Endothelial cell of umbilical vein (primary cell): ENCODE measurements at regions not wholly inside any gene's neighbourhood (a gene's known extent, or its start where the extent isn't known, plus 50 kb on each side); places are given as distances from the start of the nearest gene placed in this dataset.

Experiments used
- BruUV-seq: library from RNA; stranded (reverse); fragments of 400-500 nt; replicated peaks from 2 replicates; lab custom pipeline; 2021; lab: Mats Ljungman, UMichigan
- CTCF ChIA-PET: fragments of 300-600, 350-600 bp; sonication (Branson Sonifier 250); formaldehyde crosslinking; loops from one replicate; lab custom pipeline; 2021; ENCODE audit warnings: antibody characterized with exemption, inconsistent platforms; lab: Charles Lee
- POLR2A ChIA-PET: fragments of 300-600, 350-600 bp; sonication (Branson Sonifier 250); formaldehyde crosslinking; loops from one replicate; lab custom pipeline; 2021; ENCODE audit warnings: antibody characterized with exemption, inconsistent platforms; lab: Charles Lee
- DNase-seq: peaks from one replicate; pipeline ENCODE4 v3.0.0-alpha.2; 2011; ENCODE audit warnings: low read depth, low spot score
- FAIRE-seq: peaks from 2 replicates; lab custom pipeline; 2011; peaks lifted over from hg19 to GRCh38; lab: Jason Lieb, UNC
- H2AFZ ChIP-seq: 2 replicates; pipeline ENCODE4 v1.6.0; 2012; ENCODE audit warnings: low read depth, low read length, control low read depth, inconsistent platforms
- H3K27ac ChIP-seq: 2 replicates; pipeline ENCODE4 v1.5.1; 2011; ENCODE audit warnings: low read depth, mild to moderate bottlenecking, control low read depth, low read length, moderate library complexity; ENCODE audit not compliant: insufficient read depth
- H3K27me3 ChIP-seq, 2 experiments: 2 replicates each; pipeline versions ENCODE4 v1.6.0 to v1.6.1; 2011; ENCODE audit warnings: low read length in 2 of 2, mixed read lengths in 1 of 2; ENCODE audit not compliant: control insufficient read depth in 2 of 2, insufficient read depth in 2 of 2
- H3K36me3 ChIP-seq, 2 experiments: 2 replicates in 1 of 2; 3 replicates in 1 of 2; pipeline ENCODE4 v1.5.1; 2011; ENCODE audit warnings: low read length in 2 of 2, mild to moderate bottlenecking in 1 of 2, moderate library complexity in 1 of 2; ENCODE audit not compliant: control insufficient read depth in 2 of 2, insufficient read depth in 2 of 2; ENCODE audit errors: extremely low read depth in 1 of 2
- H3K4me1 ChIP-seq: 3 replicates; pipeline ENCODE4 v1.5.1; 2011; ENCODE audit warnings: mild to moderate bottlenecking, low read length; ENCODE audit not compliant: control insufficient read depth, insufficient read depth; ENCODE audit errors: extremely low read depth
- H3K4me2 ChIP-seq: 2 replicates; pipeline ENCODE4 v1.6.1; 2011; ENCODE audit warnings: low read length, control low read depth, mixed read lengths; ENCODE audit not compliant: insufficient read depth
- H3K4me3 ChIP-seq, 3 experiments: fragments of 200-600 bp in 1 of 3; sonication (generic), shearing (Covaris generic) in 1 of 3; replicated peaks in 1 of 3; 2 replicates each; pipeline ENCODE4 v1.5.1; 2011 to 2016; ENCODE audit warnings: control low read depth in 3 of 3, low read length in 3 of 3, mild to moderate bottlenecking in 2 of 3, inconsistent platforms in 1 of 3, low read depth in 1 of 3, moderate library complexity in 1 of 3; ENCODE audit not compliant: insufficient read depth in 1 of 3
- H3K79me2 ChIP-seq: 2 replicates; pipeline ENCODE4 v1.6.0; 2012; ENCODE audit warnings: low read length, inconsistent platforms; ENCODE audit not compliant: control insufficient read depth, insufficient read depth
- H3K9ac ChIP-seq: replicated peaks from 2 replicates; pipeline ENCODE3; 2011; ENCODE audit warnings: low read length, control low read depth; ENCODE audit not compliant: insufficient read depth; ENCODE audit errors: extremely low read depth
- H3K9me1 ChIP-seq: replicated peaks from 3 replicates; pipeline ENCODE4 v1.6.0; 2011; ENCODE audit warnings: mild to moderate bottlenecking, low read length; ENCODE audit not compliant: control insufficient read depth, insufficient read depth; ENCODE audit errors: extremely low read depth
- H3K9me3 ChIP-seq: replicated peaks from 2 replicates; pipeline ENCODE4 v1.5.1; 2012; ENCODE audit warnings: low read length, inconsistent platforms; ENCODE audit not compliant: control insufficient read depth, insufficient read depth
- H4K20me1 ChIP-seq: replicated peaks from 2 replicates; pipeline ENCODE3; 2011; ENCODE audit warnings: mild to moderate bottlenecking, low read length; ENCODE audit not compliant: control insufficient read depth, insufficient read depth; ENCODE audit errors: extremely low read depth
- EZH2 ChIP-seq: IDR thresholded peaks from 2 replicates; pipeline ENCODE4 v1.6.1; 2012; ENCODE audit warnings: borderline replicate concordance, low read depth, mild to moderate bottlenecking, moderate library complexity, low read length, inconsistent platforms; ENCODE audit not compliant: severe bottlenecking
- FOS ChIP-seq: IDR thresholded peaks from 2 replicates; pipeline ENCODE4 v1.6.1; 2011; ENCODE audit warnings: mild to moderate bottlenecking, low read length, moderate library complexity, borderline replicate concordance; ENCODE audit not compliant: insufficient read depth
- GATA2 ChIP-seq: IDR thresholded peaks from 2 replicates; pipeline ENCODE4 v1.7.0; 2011; ENCODE audit warnings: low read depth, mild to moderate bottlenecking, moderate library complexity, mixed read lengths, low read length; ENCODE audit not compliant: insufficient read length, insufficient read depth
- JUN ChIP-seq: IDR thresholded peaks from 2 replicates; pipeline ENCODE4 v1.6.1; 2011; ENCODE audit warnings: borderline replicate concordance, low read depth; ENCODE audit not compliant: insufficient read length, insufficient read depth
- MAX ChIP-seq: IDR thresholded peaks from 2 replicates; pipeline ENCODE4 v1.6.1; 2011; ENCODE audit not compliant: insufficient read depth, insufficient read length
- MYC ChIP-seq: IDR thresholded peaks from one replicate; pipeline ENCODE4 v1.6.1; 2011; ENCODE audit warnings: mild to moderate bottlenecking, low read depth, low read length
- POLR2A ChIP-seq: IDR thresholded peaks from 2 replicates; pipeline ENCODE4 v1.6.1; 2012; ENCODE audit warnings: low read depth, mild to moderate bottlenecking, control low read depth, low read length
- POLR2AphosphoS5 ChIP-seq: IDR thresholded peaks from 2 replicates; pipeline ENCODE4 v1.6.1; 2012; ENCODE audit warnings: low read depth, mild to moderate bottlenecking, control low read depth, low read length, moderate library complexity; ENCODE audit not compliant: insufficient read depth
- dilution Hi-C: fragments of 300-500 bp; cut with MboI; formaldehyde crosslinking; loops from one replicate; pipeline ENCODE4 v1.15.0; 2019; ENCODE audit warnings: low sequenced_read_pairs; ENCODE audit not compliant: extremely low pct_ligation_motif_present
- intact Hi-C: fragments of 100-400 bp; cut with micrococcal nuclease; formaldehyde crosslinking; loops from one replicate; pipeline ENCODE4 v1.10.0; 2022
- TF ChIP-seq, protein P1 (sequence below), 2 donors: IDR thresholded peaks; 1 replicate in 1 of 2; 2 replicates in 1 of 2; pipeline ENCODE4 v1.5.1; 2011; ENCODE audit warnings: low read length in 2 of 2, mild to moderate bottlenecking in 2 of 2, moderate library complexity in 2 of 2, control low read depth in 1 of 2, inconsistent platforms in 1 of 2, low read depth in 1 of 2; ENCODE audit not compliant: insufficient read depth in 1 of 2; ENCODE audit errors: extremely low read depth in 1 of 2

- Histone ChIP-seq H3K27ac (no peak overlapping the region), H3K4me3 (no peak overlapping the region), H3K4me2 (no peak overlapping the region), H3K27me3 (no peaks in the 10 kb centered on the region), H4K20me1 (no peaks in the 10 kb centered on the region), H2AFZ (no peak overlapping the region), H3K9me3 (no peaks in the 10 kb centered on the region), H3K4me1 (no peaks in the 10 kb centered on the region), H3K36me3 (no peaks in the 10 kb centered on the region), H3K9me1 (no peaks in the 10 kb centered on the region), H3K79me2 (no peaks in the 10 kb centered on the region), H3K9ac (no peak overlapping the region)
- no TSS peak for BruUV-seq
- ChIA-PET CTCF (no interaction called here), POLR2A (no interaction called here)
- no peak for DNase-seq
- TF ChIP-seq GATA2 (no peak), MAX (no peak), EZH2 (no peak), POLR2A (no peak), MYC (no peak), FOS (no peak), POLR2AphosphoS5 (no peak), JUN (no peak)
- TF ChIP-seq, protein P1, sequence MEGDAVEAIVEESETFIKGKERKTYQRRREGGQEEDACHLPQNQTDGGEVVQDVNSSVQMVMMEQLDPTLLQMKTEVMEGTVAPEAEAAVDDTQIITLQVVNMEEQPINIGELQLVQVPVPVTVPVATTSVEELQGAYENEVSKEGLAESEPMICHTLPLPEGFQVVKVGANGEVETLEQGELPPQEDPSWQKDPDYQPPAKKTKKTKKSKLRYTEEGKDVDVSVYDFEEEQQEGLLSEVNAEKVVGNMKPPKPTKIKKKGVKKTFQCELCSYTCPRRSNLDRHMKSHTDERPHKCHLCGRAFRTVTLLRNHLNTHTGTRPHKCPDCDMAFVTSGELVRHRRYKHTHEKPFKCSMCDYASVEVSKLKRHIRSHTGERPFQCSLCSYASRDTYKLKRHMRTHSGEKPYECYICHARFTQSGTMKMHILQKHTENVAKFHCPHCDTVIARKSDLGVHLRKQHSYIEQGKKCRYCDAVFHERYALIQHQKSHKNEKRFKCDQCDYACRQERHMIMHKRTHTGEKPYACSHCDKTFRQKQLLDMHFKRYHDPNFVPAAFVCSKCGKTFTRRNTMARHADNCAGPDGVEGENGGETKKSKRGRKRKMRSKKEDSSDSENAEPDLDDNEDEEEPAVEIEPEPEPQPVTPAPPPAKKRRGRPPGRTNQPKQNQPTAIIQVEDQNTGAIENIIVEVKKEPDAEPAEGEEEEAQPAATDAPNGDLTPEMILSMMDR (IDR thresholded peaks at IDR 0.05; ENCODE audit: extremely low read depth in 1 of 2, insufficient read depth in 1 of 2, low read depth in 1 of 2, low read length in 2 of 2) = no peak
- dilution Hi-C loops (no loop called here), intact Hi-C loops (no loop called here)
- FAIRE-seq = no peak
Observed at GRCh38 chr3:160088492-160089137, 100.0 kb downstream of the IL12A start.
